GM19397 (cell line): ENCODE measurements at regions not wholly inside any gene's neighbourhood (a gene's known extent, or its start where the extent isn't known, plus 50 kb on each side); places are given as distances from the start of the nearest gene placed in this dataset.
"Not testable (repeated sequence)": the region's sequence is repeated elsewhere in the genome, so short reads cannot be mapped to it uniquely, and the experiment has no call there.

Experiments used
- ATAC-seq: cut with Tn5 transposase; IDR thresholded peaks from one replicate; pipeline ENCODE4 v1.9.1; 2021; ENCODE audit warnings: mild to moderate bottlenecking, moderate library complexity; ENCODE audit not compliant: unreplicated experiment

GRCh38 chr12:58412461-58413060 lies 471.2 kb downstream of the ATP23 start:
- ATAC-seq, result no peak

DNA sequence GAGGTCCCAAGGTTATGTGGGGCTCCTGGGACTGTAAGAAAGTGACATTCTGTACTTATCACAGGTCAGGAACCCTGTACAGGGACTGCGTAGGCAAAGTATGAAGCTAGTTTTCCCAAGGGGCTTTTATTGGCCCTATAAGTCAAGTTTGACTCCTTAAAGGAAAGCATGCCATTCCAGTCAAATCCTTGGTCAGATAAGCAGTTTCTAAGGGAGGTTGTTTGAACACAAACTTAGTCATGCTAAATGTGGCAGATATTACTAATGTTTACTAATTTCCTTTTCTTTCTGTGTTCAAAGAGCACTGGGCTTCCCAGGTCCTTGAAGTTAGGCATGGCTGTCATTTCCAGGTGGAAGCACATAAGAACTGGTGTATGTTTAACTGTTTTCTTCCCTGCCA lies 472.4 kb downstream of the ATP23 start:
- no peak for ATAC-seq

DNA sequence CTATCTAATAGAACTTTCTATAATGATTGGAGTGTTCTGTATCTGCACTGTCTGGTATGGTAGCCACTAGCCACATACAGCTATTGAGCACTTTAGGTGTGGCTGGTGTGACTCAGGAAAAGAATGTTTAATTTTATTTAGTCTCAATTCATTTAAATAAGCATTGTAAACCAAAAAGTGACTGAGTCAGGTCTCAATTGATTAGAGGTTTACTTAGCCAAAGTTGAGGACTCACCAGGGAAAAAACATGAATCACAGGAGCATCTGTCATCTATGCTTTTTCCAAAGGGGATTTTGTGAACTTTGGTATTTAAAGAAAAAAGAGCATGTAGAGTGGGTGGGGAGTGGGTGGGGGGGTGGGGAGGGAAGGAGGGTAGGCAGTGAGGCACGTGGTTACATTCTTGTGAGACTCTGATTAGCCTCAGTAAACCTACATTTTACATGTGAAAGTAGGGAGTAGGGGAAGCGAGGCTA lies 473.1 kb downstream of the ATP23 start:
- no peak for ATAC-seq

DNA sequence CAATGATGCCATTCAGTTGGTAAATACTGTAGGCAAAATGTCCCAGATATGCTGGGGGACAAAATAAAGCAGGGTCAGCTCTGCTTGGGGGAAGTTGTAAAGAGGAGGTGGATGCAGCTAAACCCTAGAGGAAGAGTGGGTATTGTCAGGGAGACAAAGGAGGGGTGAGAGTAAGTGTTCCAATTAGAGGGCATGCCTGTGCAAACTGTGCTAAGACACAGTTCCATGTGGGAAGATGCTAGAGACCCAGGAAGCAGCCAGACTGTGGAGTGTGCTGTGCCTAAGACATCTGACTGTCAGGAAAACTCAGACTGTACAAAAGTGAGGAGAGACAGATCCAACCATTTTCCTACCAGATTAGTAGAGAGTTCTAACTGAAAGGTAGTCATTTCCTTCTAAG lies 474.3 kb downstream of the ATP23 start:
- ATAC-seq, result no peak

GRCh38 chr12:58416236-58416635 lies 474.9 kb downstream of the ATP23 start:
- no peak for ATAC-seq

DNA sequence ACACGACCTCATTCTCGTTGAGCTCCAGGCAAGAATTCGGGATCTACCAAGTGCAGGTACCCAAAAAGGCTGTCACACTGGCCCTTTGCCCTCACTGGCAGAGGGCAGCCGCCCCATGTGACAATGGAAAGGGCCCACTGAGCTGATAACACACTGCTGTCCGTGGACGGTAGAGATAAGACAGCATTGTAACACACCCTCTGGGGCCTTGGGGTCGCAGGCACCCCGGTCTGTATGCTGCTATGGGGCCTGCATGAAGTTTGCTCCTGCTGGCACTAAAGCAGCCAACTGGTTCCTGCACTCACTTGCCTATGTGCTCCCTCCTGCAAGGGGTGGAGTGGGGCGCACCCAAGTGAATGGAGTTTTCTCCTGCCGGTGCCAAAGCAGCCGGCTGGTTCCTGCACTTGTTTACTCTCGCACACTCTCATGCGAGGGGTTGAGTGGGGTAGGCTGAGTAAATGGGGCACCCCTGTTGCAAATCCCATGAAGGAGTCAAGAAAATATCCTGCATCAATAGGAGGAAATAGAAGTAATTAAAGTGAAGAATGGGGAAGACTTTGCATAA lies 477.9 kb downstream of the ATP23 start:
- ATAC-seq, result no peak

DNA sequence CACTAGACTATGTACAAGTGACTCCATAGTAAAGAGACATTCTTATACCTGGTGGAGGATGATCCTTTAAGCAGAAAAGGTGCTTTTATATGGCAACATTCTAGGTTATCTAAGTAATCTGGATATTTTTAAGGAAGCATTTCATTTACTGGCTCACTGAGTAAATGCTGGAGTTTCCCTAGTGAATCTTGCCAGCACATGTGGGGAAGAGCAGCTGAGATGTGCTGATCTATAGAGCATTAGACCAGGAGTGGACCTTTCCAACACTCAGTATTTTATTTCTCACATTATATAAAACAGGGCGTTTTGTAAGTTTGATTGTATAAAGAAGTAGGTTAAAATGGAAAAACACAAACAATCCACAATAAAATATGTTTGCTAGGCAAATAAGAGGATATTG lies 478.5 kb downstream of the ATP23 start:
- no peak for ATAC-seq

DNA sequence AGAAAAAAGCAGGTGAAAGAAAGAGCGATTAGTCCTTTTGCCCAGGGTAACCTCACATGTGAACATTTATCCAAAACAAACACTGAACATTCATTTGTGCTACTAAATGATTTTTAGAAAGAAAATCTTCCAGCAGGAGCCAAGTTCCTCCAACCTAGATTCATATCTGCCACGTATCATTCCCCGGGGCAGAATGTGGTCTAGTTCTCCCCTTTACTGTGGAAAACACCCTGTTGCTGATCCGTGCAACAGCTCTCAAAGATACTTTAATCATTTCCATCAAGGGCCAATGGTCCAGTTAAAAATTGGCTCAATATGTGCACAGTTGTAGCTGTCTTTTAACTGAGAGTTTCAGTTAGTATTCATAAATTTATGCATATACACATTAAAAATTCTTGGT lies 479.1 kb downstream of the ATP23 start:
- ATAC-seq, result no peak

DNA sequence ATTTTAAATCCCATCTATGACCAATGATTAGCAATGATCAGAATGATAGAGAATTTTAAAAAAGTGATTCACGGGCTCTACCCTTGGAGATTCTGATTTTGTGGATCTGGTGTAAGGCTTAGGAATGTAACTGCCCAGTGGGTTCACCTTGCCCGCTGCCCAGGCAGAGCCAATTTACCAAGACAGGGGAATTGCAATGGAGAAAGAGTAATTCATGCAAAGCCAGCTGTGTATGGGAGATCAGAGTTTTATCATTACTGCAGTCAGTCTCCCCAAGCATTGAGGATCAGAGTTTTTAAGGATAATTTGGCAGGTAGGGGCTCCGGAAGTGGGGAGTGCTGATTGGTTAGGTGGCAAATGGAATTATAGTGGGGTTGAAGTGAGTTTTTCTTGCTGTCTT lies 480.6 kb downstream of the ATP23 start:
- ATAC-seq, result no peak

DNA sequence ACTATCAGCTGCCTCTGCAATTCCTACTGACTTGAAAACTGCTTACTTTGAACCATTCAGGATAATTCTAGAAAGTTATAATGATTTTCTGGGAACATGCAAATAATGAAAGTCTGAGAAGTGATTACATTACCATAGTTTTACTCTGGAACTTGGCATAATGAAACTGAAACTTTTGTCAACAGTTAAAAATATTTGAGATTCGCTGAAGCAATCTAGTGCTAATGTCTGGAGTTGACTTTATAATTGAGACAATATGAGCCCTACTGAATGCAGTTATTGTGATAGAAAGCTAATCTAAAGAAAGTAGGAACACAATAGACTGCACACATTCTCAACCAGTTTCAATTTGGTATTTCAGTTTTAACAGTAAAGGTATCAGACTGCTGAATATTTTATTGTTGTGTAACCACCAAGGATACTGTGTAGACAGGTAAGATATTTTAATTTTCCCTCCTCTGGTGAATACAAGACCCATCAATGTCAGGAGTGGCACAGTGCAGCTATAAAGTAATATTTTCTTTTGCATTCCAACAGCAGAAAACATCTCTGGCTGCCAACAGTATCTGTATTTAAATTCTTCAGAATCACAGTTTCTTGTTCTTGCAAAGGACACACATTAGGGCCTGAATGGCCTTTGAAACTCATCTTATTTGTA lies 483.5 kb downstream of the ATP23 start:
- ATAC-seq, result peak; percentile 26

- ATAC-seq, result peak; percentile 81
Measured at GRCh38 chr12:58425481-58426392, 484.4 kb downstream of the ATP23 start.

- not testable (repeated sequence) for ATAC-seq
Measured at GRCh38 chr12:58426437-58426836, 485.1 kb downstream of the ATP23 start.

GRCh38 chr12:58433959-58434358 lies 486.3 kb downstream of the LRIG3 start:
- ATAC-seq, result no peak

DNA sequence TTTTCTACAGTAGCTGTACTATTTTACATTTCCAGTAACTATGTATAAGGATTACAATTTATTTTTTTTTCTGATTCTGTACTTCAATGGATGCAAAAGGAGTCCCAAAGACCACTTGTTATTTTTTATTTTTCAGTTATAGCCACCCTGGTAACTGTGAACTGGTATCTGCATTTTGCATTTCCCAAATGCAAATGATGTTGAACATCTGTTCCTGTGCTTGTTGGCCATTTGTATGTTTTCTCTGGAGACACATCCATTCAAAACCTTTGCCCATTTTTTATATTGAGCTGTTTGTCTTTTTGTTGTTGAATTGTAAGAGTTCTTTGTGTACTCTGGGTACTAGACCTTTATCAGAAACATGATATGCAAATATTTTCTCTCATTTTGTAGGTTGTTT lies 485.6 kb downstream of the LRIG3 start:
- ATAC-seq, result no peak

GRCh38 chr12:58435647-58436046 lies 484.7 kb downstream of the LRIG3 start:
- peak; percentile 70 for ATAC-seq

DNA sequence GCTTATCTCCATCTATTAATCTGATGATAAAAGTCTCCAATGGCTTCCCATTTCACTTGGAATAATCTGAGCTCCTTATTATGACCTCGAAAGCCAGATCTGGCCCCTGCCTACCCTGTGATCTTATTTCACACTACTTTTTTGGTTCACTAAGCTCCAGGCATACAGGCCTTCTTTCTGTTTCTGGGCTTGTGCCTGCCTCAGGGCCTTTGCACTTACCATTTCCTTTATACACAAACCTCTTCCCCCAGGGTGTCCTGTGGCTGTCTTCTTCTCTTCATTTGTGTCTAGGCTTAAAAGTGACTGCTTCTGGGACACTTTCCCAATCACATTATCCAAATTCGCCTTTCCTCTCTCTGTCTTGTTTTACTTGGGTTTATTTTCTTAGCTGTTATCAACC lies 478.8 kb downstream of the LRIG3 start:
- no peak for ATAC-seq

GRCh38 chr12:58443273-58443980 lies 476.9 kb downstream of the LRIG3 start:
- ATAC-seq, result no peak

- no peak for ATAC-seq
Measured at GRCh38 chr12:58443981-58444371, 476.3 kb downstream of the LRIG3 start.

GRCh38 chr12:58450868-58451482 lies 469.3 kb downstream of the LRIG3 start:
- ATAC-seq, result no peak

DNA sequence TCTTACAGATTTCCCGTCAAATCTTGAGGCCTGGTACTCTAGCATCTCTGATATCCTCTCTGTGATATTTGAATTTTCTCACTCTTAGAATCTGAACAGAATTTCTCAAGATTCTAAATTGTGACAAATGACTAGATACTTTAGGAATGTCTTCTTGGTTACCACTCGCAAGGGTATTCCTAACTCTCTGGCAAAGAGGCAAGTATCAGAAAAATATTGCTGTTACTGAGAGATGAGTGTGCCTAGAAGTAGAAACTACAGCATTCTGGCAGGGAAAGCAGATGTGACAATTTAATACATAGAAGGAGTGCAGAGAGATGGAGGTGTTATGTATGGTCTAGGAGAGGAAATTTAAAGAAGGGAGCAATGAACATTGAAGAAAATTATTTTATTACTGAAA lies 467.8 kb downstream of the LRIG3 start:
- ATAC-seq, result no peak
